Activated CD8-positive, alpha-beta memory T cell treated with anti-CD3 and anti-CD28 coated beads, Interleukin-2, amount 10 ng/mL, durations not matched to agents 7 days and 5 days (primary cell): ENCODE measurements at regions not wholly inside any gene's neighbourhood (a gene's known extent, or its start where the extent isn't known, plus 50 kb on each side); places are given as distances from the start of the nearest gene placed in this dataset.

ENCODE experiments used
- ATAC-seq: fragments of 150-1000 bp; cut with Tn5 transposase; one replicate; pipeline ENCODE4 v1.10.0; 2021; ENCODE audit warnings: moderate library complexity
- CTCF ChIA-PET: fragments of 350-600 bp; sonication (Branson Sonifier 250); formaldehyde crosslinking; loops from one replicate; lab custom pipeline; 2021; ENCODE audit warnings: antibody characterized with exemption; lab: Charles Lee
- DNase-seq: peaks from one replicate; pipeline ENCODE4 v3.0.0-alpha.2; 2020
- H3K27ac Mint-ChIP-seq: one replicate; pipeline ENCODE4 v1.8.0; 2021; ENCODE audit warnings: mild to moderate bottlenecking, mixed read lengths
- H3K27me3 Mint-ChIP-seq: one replicate; pipeline ENCODE4 v1.8.0; 2021; ENCODE audit warnings: mixed read lengths
- H3K36me3 Mint-ChIP-seq: one replicate; pipeline ENCODE4 v1.8.0; 2021; ENCODE audit warnings: mild to moderate bottlenecking, mixed read lengths
- H3K4me1 Mint-ChIP-seq: one replicate; pipeline ENCODE4 v1.8.0; 2021; ENCODE audit warnings: mixed read lengths
- H3K4me3 Mint-ChIP-seq: one replicate; pipeline ENCODE4 v1.8.0; 2021; ENCODE audit warnings: mild to moderate bottlenecking, moderate library complexity, mixed read lengths
- H3K9me3 Mint-ChIP-seq: one replicate; pipeline ENCODE4 v1.8.0; 2022; ENCODE audit warnings: low read depth, mixed read lengths

GRCh38 chr10:33722067-33722466 is 387.6 kb upstream of the NRP1 start:
- no peak overlapping the region for H3K27ac Mint-ChIP-seq
- no peaks in the 10 kb centered on the region for H3K36me3 Mint-ChIP-seq
- DNase-seq (no peak), ATAC-seq (no peak)
- CTCF ChIA-PET: no interaction called here
- H3K4me1 Mint-ChIP-seq: no peaks in the 10 kb centered on the region
- no peak overlapping the region for H3K4me3 Mint-ChIP-seq
- no peaks in the 10 kb centered on the region for H3K27me3 Mint-ChIP-seq
- H3K9me3 Mint-ChIP-seq: no peaks in the 10 kb centered on the region

- Mint-ChIP-seq H3K4me3 (no peak overlapping the region), H3K9me3 (no peaks in the 10 kb centered on the region), H3K36me3 (no peaks in the 10 kb centered on the region), H3K27ac (no peak overlapping the region), H3K27me3 (no peaks in the 10 kb centered on the region), H3K4me1 (no peaks in the 10 kb centered on the region)
- ATAC-seq: no peak
- CTCF ChIA-PET: no interaction called here
- DNase-seq: no peak
Measured at GRCh38 chr10:33721509-33721908, 387.0 kb upstream of the NRP1 start.

GRCh38 chr10:33720161-33720560 is 385.7 kb upstream of the NRP1 start:
- Mint-ChIP-seq H3K27me3 (no peaks in the 10 kb centered on the region), H3K27ac (no peak overlapping the region), H3K4me3 (no peak overlapping the region), H3K4me1 (no peaks in the 10 kb centered on the region), H3K9me3 (no peaks in the 10 kb centered on the region), H3K36me3 (no peaks in the 10 kb centered on the region)
- CTCF ChIA-PET: no interaction called here
- DNase-seq: no peak
- no peak for ATAC-seq

GRCh38 chr10:33719005-33719703 is 384.7 kb upstream of the NRP1 start:
- Mint-ChIP-seq H3K36me3 (no peaks in the 10 kb centered on the region), H3K4me1 (no peaks in the 10 kb centered on the region), H3K27me3 (no peaks in the 10 kb centered on the region), H3K27ac (no peak overlapping the region), H3K9me3 (no peaks in the 10 kb centered on the region), H3K4me3 (no peak overlapping the region)
- DNase-seq (no peak), ATAC-seq (no peak)
- CTCF ChIA-PET: no interaction called here

DNA sequence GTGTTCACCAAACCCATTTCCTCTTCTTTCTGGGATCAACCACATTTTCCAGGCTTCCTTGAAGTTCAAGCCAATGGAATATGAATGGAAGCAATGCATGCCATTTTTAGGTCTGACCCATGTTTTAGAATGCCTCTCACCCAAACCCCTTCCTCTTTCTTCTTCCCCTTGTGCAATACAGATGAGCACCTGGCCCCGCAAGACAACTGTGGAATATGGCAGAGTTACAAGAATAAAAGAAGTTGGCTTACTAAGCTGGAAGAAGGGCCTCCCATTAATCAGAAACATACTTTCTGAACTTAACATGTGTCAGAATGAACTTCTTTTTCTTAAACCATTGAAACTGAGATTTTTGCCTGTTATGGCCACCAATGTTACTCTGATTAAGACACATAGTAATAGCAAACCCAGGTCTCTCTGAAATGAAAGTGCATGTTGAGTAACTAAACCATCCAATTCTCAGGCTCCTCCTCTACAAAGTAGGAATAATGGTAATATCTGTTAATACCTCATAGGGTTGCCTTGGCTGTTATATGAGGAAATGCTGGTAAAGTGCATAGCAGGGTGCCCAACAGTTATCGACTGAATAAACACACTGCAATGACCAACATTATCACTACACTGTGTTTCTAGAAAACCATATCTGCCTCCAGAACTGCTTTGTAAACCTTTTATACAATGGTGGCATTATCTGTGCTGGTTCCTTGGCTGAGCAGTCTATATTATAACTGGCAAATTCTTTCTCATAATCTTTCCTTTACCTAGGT is 382.2 kb upstream of the NRP1 start:
- H3K36me3 Mint-ChIP-seq: no peaks in the 10 kb centered on the region
- CTCF ChIA-PET: no interaction called here
- ATAC-seq: no peak

DNA sequence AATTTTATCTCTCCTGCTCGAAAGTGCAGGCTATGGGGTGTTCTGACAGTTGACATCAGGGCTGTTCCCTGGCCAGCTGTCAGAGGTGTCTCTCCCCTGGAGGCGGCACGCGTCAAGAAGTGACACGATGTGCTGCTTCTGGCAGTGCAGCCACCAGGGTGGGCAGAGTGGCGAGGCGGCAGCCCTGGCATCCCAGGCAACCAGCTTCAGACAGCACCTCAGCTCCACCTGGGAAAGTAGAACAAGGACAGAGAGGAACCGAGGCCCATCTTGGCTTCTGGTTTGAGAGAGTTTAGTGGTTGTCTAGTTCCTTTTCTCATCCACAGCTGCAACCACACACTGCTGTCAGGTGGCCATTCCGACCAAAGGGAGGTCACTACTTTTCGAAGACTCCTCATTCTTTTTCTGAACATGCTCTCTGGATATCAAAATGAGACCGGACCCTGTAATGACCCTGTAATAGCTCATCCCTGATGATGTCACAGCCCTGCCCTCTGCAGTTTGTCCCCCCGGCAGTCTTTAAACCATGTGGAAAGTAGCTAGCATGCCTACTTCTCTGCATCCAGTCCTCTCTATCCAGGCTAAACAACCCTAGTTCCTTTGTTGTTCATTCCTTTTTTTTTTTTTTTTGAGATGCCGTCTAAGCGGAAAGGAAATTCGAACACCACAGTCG is 381.0 kb upstream of the NRP1 start:
- CTCF ChIA-PET: no interaction called here

More for the DNA sequence above, 382.2 kb upstream of the NRP1 start:
- Mint-ChIP-seq H3K27me3 (no peaks in the 10 kb centered on the region), H3K9me3 (no peaks in the 10 kb centered on the region), H3K4me3 (no peak overlapping the region), H3K27ac (no peak overlapping the region), H3K4me1 (no peaks in the 10 kb centered on the region)
- no peak for DNase-seq

DNA sequence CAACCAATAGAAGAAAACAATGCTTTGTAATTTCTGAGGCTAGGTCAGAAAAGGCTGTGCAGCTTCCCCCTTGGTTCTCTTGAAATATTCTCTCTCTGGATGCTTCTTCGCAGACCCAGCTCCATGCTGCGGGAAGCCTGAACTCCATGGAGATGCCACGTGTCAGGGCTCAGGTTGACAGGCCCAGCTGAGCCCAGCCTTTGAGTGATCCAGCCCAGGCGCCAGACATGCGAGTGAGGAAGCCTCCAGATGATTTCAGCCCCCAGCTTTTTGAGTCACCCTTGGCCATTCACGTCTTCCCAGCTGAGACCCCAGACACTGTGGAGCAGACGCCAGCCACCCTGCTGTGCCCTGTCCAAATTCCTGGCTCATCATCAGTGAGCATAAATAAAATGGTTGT is 378.4 kb upstream of the NRP1 start:
- no peaks in the 10 kb centered on the region for H3K27me3 Mint-ChIP-seq
- DNase-seq: no peak
- H3K9me3 Mint-ChIP-seq: no peaks in the 10 kb centered on the region
- CTCF ChIA-PET: interaction anchor here (0.6 kb wide), 1 partner anchor 87 kb away, joined by 4 read pairs; no protein-coding TSS in a partner anchor
- H3K27ac Mint-ChIP-seq: no peak overlapping the region
- H3K4me1 Mint-ChIP-seq: no peaks in the 10 kb centered on the region
- H3K36me3 Mint-ChIP-seq: no peaks in the 10 kb centered on the region
- H3K4me3 Mint-ChIP-seq: no peak overlapping the region
- ATAC-seq: no peak

More for the DNA sequence above, 381.0 kb upstream of the NRP1 start:
- Mint-ChIP-seq H3K9me3 (no peaks in the 10 kb centered on the region), H3K4me3 (no peak overlapping the region), H3K27me3 (no peaks in the 10 kb centered on the region), H3K36me3 (no peaks in the 10 kb centered on the region), H3K4me1 (no peaks in the 10 kb centered on the region), H3K27ac (no peak overlapping the region)
- no peak for DNase-seq
- ATAC-seq: no peak

- ATAC-seq (no peak), DNase-seq (no peak)
- H3K4me3 Mint-ChIP-seq: no peak overlapping the region
- no peaks in the 10 kb centered on the region for H3K4me1 Mint-ChIP-seq
- no peak overlapping the region for H3K27ac Mint-ChIP-seq
- no peaks in the 10 kb centered on the region for H3K27me3 Mint-ChIP-seq
- CTCF ChIA-PET: no interaction called here
- H3K36me3 Mint-ChIP-seq: no peaks in the 10 kb centered on the region
- no peaks in the 10 kb centered on the region for H3K9me3 Mint-ChIP-seq
Measured at GRCh38 chr10:33710006-33710405, 375.5 kb upstream of the NRP1 start.

- Mint-ChIP-seq H3K4me3 (no peak overlapping the region), H3K27me3 (no peaks in the 10 kb centered on the region), H3K27ac (no peak overlapping the region), H3K36me3 (no peaks in the 10 kb centered on the region), H3K9me3 (no peaks in the 10 kb centered on the region), H3K4me1 (no peaks in the 10 kb centered on the region)
- CTCF ChIA-PET: interaction anchor here (0.6 kb wide), 1 partner anchor 810 kb away, joined by 4 read pairs; no protein-coding TSS in a partner anchor
- ATAC-seq (no peak), DNase-seq (no peak)
Measured at GRCh38 chr10:33709008-33709753, 374.7 kb upstream of the NRP1 start.

- no peak overlapping the region for H3K4me3 Mint-ChIP-seq
- no peak for ATAC-seq
- no peaks in the 10 kb centered on the region for H3K4me1 Mint-ChIP-seq
- H3K27ac Mint-ChIP-seq: no peak overlapping the region
- no peaks in the 10 kb centered on the region for H3K9me3 Mint-ChIP-seq
- no peak for DNase-seq
- H3K27me3 Mint-ChIP-seq: no peaks in the 10 kb centered on the region
- H3K36me3 Mint-ChIP-seq: no peaks in the 10 kb centered on the region
- CTCF ChIA-PET: interaction anchor here (0.6 to 0.7 kb wide), 2 partner anchors 241 to 809 kb away, joined by 3 to 4 read pairs; no protein-coding TSS in a partner anchor
Measured at GRCh38 chr10:33708561-33708960, 374.1 kb upstream of the NRP1 start.

DNA sequence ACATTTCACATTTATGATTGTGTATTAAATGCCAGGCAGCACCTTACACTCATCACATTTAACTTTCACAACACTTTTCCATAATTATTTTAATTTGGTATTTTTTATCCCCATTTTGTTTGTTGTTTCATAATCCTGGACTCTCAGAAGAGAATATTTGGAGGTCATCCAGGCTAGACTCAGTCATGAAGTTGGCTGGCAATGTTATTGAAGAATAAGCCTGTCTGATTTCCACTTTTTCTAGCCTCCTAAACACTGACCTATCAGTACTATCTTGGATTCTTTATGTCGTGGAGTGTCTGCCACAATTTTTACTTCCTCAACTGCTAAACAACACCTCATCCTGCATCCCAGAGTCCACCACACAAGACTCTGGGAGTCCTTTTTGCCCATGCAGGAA is 372.3 kb upstream of the NRP1 start:
- Mint-ChIP-seq H3K27ac (no peak overlapping the region), H3K36me3 (no peaks in the 10 kb centered on the region), H3K27me3 (no peaks in the 10 kb centered on the region), H3K4me3 (no peak overlapping the region), H3K4me1 (no peaks in the 10 kb centered on the region), H3K9me3 (no peaks in the 10 kb centered on the region)
- DNase-seq (no peak), ATAC-seq (no peak)
- CTCF ChIA-PET: no interaction called here

GRCh38 chr10:33706191-33706590 is 371.7 kb upstream of the NRP1 start:
- H3K27ac Mint-ChIP-seq: no peak overlapping the region
- H3K4me1 Mint-ChIP-seq: no peaks in the 10 kb centered on the region
- H3K9me3 Mint-ChIP-seq: no peaks in the 10 kb centered on the region
- DNase-seq (no peak), ATAC-seq (no peak)
- CTCF ChIA-PET: no interaction called here
- H3K27me3 Mint-ChIP-seq: no peaks in the 10 kb centered on the region
- H3K36me3 Mint-ChIP-seq: no peaks in the 10 kb centered on the region
- no peak overlapping the region for H3K4me3 Mint-ChIP-seq

DNA sequence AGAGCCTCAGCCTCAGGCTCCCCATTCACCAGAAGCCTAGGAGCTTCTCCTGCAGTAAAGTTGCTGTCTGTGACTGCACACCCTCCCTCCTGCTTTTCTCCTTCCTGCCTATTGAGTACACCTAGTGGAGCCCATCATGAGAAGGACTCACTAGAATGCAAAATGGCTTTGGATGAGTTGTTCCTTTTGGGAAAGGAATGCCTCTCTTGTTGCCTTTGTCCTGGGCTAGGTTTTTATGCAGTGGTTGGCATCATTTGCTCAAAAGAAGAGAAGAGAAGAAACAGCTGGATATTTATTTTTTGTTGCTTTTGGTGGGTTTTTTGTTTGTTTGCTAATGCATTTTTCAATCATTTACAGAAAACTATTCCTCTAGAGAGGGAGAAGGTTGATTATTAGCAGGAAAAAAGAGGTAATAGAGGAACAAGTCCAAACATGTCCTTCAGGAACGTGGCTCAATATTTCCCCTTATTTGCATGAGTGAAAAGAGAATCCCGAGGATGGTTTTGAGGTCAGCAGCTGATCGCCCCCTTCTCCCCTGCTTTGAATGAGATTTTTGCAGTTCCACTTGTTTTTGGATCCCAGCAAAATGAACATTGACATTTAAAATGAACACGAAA is 369.9 kb upstream of the NRP1 start:
- Mint-ChIP-seq H3K27ac (no peak overlapping the region), H3K27me3 (no peaks in the 10 kb centered on the region), H3K4me1 (no peaks in the 10 kb centered on the region), H3K4me3 (no peak overlapping the region), H3K9me3 (no peaks in the 10 kb centered on the region), H3K36me3 (no peaks in the 10 kb centered on the region)
- CTCF ChIA-PET: no interaction called here
- DNase-seq: no peak
- no peak for ATAC-seq
